ENCODE measurements at regions not wholly inside any gene's neighbourhood (a gene's known extent, or its start where the extent isn't known, plus 50 kb on each side); places are given as distances from the start of the nearest gene placed in this dataset.

DNA sequence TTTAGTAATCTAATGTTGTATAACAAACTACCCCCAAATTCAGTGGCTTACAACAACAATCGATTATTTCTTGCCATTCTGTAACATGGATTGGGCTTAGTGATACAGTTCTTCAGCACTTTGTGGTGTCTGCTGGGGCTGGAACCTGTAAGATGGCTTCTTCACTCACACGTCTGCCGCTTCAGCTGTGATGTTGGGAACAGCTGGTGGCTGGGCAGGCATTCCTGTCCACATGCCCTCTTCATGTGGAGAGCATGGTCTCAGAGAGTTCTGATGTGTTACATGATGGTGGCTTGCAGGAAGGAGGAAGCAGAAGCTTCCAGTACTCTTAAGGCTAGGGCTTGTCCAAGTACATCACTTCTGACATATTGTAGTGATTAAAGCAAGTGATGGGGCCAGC is 276.9 kb downstream of the PTBP2 start:
- DNase-seq: no peak

DNA sequence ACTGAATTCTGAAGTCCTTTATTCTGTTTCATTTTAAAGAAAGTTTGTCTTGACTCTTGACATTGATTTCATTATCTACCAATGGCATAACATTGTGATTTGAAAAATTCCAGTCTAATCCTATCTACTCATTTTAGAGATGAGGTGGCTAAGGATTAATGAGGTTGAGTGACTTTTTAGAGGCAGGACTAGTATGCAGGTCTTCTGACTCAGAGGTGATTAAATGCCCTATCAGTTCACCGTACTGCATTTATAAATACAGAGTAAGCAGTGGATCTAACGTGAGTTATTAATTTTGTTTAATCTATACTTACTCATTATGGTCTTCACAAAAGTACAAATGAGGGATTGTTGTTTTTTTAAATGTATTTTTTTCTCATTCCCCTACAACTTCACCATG is 277.6 kb downstream of the PTBP2 start:
- no peak for DNase-seq

- no peak for DNase-seq
These were observed 282.5 kb downstream of the PTBP2 start for GRCh38 chr1:97004054-97004453.

- DNase-seq: no peak
These were observed 283.2 kb downstream of the PTBP2 start for GRCh38 chr1:97004743-97005142.

DNA sequence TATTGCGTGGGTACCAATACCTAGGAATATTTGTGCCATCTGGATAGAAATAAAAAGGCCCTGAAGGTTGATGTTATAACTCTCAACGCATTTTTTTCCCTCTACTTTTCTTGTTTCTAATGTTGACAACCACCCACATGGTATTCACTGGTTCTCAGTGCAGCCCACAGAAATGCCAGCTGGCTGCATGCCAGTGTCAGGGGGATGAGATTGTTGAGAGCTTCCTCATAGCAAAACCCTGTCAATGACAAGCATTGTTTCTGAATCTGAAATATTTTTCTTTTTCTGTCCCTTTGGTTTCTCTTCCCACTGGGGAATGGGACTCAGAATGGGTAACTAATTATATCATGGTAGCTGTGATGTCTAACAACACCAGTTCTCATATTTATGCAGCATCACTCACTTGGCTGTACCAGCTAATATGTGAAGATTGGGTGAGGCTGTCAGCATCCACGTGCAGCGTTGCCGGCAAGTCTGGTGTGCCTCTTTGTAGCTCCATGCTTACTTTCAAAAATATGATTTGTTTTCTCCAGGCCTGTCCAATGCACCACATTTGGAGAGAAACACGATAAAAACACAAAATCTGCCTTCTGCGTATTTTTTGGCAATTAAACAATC is 284.6 kb downstream of the PTBP2 start:
- no peak for DNase-seq

- no peak for DNase-seq
These were observed 286.4 kb downstream of the PTBP2 start for GRCh38 chr1:97007840-97008604.

GRCh38 chr1:97010566-97011264 is 289.1 kb downstream of the PTBP2 start:
- DNase-seq: no peak

- DNase-seq: no peak
These were observed 291.6 kb downstream of the PTBP2 start for GRCh38 chr1:97013136-97013535.

GRCh38 chr1:97013941-97014340 is 292.4 kb downstream of the PTBP2 start:
- DNase-seq: no peak

DNA sequence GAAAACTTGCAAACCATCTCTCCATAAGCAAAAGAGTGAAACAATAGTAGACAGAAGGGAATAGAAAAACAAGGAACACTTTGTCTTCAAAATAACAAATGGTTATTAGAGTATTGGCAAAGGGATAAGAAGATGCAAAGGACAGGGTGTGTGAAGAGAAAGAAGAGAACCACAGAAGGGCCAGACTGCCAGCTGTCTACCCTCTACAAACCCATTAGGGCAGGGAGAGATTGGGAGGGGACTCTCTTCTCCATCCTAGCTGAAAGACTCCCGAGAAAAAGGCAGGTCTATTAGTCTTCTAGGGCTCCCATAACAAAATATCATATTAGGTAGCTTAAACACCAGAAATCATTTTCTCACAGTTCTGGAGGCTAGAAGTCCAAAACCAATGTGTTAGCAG is 292.8 kb downstream of the PTBP2 start:
- DNase-seq: no peak

DNA sequence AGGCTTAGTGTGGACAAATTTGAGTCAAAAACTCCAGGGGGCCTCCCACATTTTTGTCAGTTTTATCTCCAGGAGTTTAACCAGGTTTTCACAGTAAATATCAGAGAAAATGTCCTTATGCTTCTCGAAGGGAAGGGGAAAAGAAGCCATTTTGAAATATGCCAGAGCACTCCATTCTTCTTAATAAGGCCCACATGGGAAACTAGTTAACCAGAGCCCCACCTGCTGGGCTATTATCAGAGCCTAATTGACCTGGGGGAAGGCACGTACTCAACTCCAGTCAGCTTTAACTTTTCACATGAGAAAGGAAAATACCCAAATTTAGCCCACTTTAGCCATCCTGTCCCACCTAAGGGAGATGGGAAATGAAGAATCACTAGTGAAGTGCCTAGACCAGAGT is 296.3 kb downstream of the PTBP2 start:
- no peak for DNase-seq

All from NCI-H1694 treated with DMSO at 0.1 percent for 48 hours (cell line).